PC-3 (cell line): ENCODE measurements at regions not wholly inside any gene's neighbourhood (a gene's known extent, or its start where the extent isn't known, plus 50 kb on each side); places are given as distances from the start of the nearest gene placed in this dataset.

Experiments used
- ATAC-seq: fragments of 200-7000 bp; cut with Tn5 transposase; 2 replicates; pipeline ENCODE4 v1.9.1; 2020; ENCODE audit warnings: mild to moderate bottlenecking, moderate library complexity
- BruUV-seq: library from RNA; stranded (reverse); fragments of 400-500 nt; replicated peaks from 2 replicates; lab custom pipeline; 2021; lab: Mats Ljungman, UMichigan
- CTCF ChIA-PET: fragments of 300-600 bp; sonication (Branson Sonifier 250); formaldehyde crosslinking; loops from one replicate; lab custom pipeline; 2022; ENCODE audit warnings: antibody characterized with exemption; lab: Charles Lee
- POLR2A ChIA-PET: fragments of 300-600 bp; sonication (Branson Sonifier 250); formaldehyde crosslinking; loops from one replicate; lab custom pipeline; 2022; ENCODE audit warnings: antibody characterized with exemption; ENCODE audit not compliant: unreplicated experiment; lab: Charles Lee
- DNase-seq: peaks from one replicate; pipeline ENCODE4 v3.0.0-alpha.2; 2015
- H2AFZ ChIP-seq: fragments of 300-600 bp; sonication (generic); 2 replicates; pipeline ENCODE4 v1.6.0; 2016; ENCODE audit warnings: antibody characterized with exemption, low read length
- H3F3A ChIP-seq: fragments of 300-600 bp; sonication (generic); one replicate; pipeline ENCODE4 v1.6.0; 2017; ENCODE audit warnings: antibody characterized with exemption, low read length, control low read depth, mild to moderate bottlenecking; ENCODE audit not compliant: unreplicated experiment
- H3K27ac ChIP-seq: fragments of 300-600 bp; sonication (generic); 2 replicates; pipeline ENCODE4 v1.5.1; 2016; ENCODE audit warnings: mild to moderate bottlenecking, low read length
- H3K27me3 ChIP-seq: fragments of 300-600 bp; sonication (generic); 2 replicates; pipeline ENCODE4 v1.6.1; 2016; ENCODE audit warnings: low read length, mixed read lengths
- H3K36me3 ChIP-seq: fragments of 300-600 bp; sonication (generic); 2 replicates; pipeline ENCODE4 v1.6.1; 2016; ENCODE audit warnings: low read depth, mixed run types, low read length, mixed read lengths
- H3K4me1 ChIP-seq: fragments of 300-600 bp; sonication (generic); 2 replicates; pipeline ENCODE4 v1.5.1; 2016; ENCODE audit warnings: low read length; ENCODE audit not compliant: insufficient read depth
- H3K4me2 ChIP-seq: fragments of 300-600 bp; sonication (generic); 2 replicates; pipeline ENCODE4 v1.6.0; 2016; ENCODE audit warnings: low read length
- H3K4me3 ChIP-seq: fragments of 300-600 bp; sonication (generic); 2 replicates; pipeline ENCODE4 v1.5.1; 2016; ENCODE audit warnings: mild to moderate bottlenecking, low read length, mixed read lengths
- H3K79me2 ChIP-seq: fragments of 300-600 bp; sonication (generic); 2 replicates; pipeline ENCODE4 v1.6.1; 2017; ENCODE audit warnings: low read length, mixed read lengths
- H3K9ac ChIP-seq: fragments of 300-600 bp; sonication (generic); 2 replicates; pipeline ENCODE4 v1.6.0; 2016; ENCODE audit warnings: mild to moderate bottlenecking, low read length
- H3K9me2 ChIP-seq: fragments of 300-600 bp; sonication (generic); replicated peaks from 2 replicates; pipeline ENCODE4 v1.6.1; 2016; ENCODE audit warnings: mixed run types, low read length, mixed read lengths
- H3K9me3 ChIP-seq: fragments of 300-600 bp; sonication (generic); 2 replicates; pipeline ENCODE4 v1.6.1; 2016; ENCODE audit warnings: low read length, mixed read lengths
- H4K20me1 ChIP-seq: fragments of 300-600 bp; sonication (generic); 2 replicates; pipeline ENCODE4 v1.6.1; 2016; ENCODE audit warnings: low read length, mixed read lengths
- EZH2 ChIP-seq: fragments of 300-600 bp; sonication (generic); IDR thresholded peaks from one replicate; pipeline ENCODE4 v1.6.1; 2017; ENCODE audit warnings: antibody characterized with exemption, mild to moderate bottlenecking, low read length; ENCODE audit not compliant: unreplicated experiment
- EZH2phosphoT487 ChIP-seq: fragments of 300-600 bp; sonication (generic); IDR thresholded peaks from 2 replicates; pipeline ENCODE4 v1.6.1; 2018; ENCODE audit warnings: mild to moderate bottlenecking, antibody characterized with exemption, low read length, borderline replicate concordance
- intact Hi-C: fragments of 100-400 bp; cut with micrococcal nuclease; formaldehyde crosslinking; loops from 2 replicates; pipeline ENCODE4 v1.9.0; 2023
- TF ChIP-seq, protein P1 (sequence below): fragments of 300-600 bp; sonication (generic); conservative IDR thresholded peaks from 2 replicates; pipeline ENCODE4 v1.5.1; 2017; ENCODE audit warnings: antibody characterized with exemption, low read depth, mild to moderate bottlenecking, low read length

DNA sequence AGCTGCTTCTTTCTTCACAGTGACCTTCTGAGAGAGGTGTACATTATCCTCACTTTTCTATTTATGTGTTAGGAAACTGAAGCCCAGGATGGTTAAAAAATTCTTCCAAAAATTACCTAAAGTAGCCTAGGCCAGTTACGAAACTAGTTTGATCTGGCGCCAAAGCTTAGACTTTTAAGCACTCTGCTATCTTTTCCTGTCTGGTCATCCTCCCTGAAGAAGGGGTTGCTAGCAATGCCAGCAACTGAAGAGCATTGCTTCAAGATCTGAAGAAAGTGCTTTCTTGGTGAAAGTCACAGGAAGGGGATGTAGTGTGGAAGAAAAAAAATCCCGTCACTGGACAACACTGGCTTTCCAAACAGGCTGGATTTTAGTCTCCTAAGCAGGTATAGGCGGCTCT is 618.8 kb upstream of the GRM7 start:
- H3K27ac ChIP-seq = no peak overlapping the region
- no peaks in the 10 kb centered on the region for H3F3A ChIP-seq
- H3K4me1 ChIP-seq = no peaks in the 10 kb centered on the region
- H2AFZ ChIP-seq = no peak overlapping the region
- H3K27me3 ChIP-seq = peaks cover 13% of the 10 kb centered on the region
- no peak overlapping the region for H3K9ac ChIP-seq
- no TSS peak for BruUV-seq
- no peaks in the 10 kb centered on the region for H3K79me2 ChIP-seq
- intact Hi-C loops = no loop called here
- H3K9me3 ChIP-seq = no peaks in the 10 kb centered on the region; the same call in none of the 2 replicates
- no peak for ATAC-seq
- H3K9me2 ChIP-seq = no peaks in the 10 kb centered on the region
- ChIA-PET CTCF (no interaction called here), POLR2A (no interaction called here)
- no peak for DNase-seq
- TF ChIP-seq, protein P1, sequence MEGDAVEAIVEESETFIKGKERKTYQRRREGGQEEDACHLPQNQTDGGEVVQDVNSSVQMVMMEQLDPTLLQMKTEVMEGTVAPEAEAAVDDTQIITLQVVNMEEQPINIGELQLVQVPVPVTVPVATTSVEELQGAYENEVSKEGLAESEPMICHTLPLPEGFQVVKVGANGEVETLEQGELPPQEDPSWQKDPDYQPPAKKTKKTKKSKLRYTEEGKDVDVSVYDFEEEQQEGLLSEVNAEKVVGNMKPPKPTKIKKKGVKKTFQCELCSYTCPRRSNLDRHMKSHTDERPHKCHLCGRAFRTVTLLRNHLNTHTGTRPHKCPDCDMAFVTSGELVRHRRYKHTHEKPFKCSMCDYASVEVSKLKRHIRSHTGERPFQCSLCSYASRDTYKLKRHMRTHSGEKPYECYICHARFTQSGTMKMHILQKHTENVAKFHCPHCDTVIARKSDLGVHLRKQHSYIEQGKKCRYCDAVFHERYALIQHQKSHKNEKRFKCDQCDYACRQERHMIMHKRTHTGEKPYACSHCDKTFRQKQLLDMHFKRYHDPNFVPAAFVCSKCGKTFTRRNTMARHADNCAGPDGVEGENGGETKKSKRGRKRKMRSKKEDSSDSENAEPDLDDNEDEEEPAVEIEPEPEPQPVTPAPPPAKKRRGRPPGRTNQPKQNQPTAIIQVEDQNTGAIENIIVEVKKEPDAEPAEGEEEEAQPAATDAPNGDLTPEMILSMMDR = no peak
- no peak for TF ChIP-seq EZH2
- no peak for TF ChIP-seq EZH2phosphoT487
- no peak overlapping the region for H3K4me3 ChIP-seq
- H3K4me2 ChIP-seq = no peak overlapping the region
- no peaks in the 10 kb centered on the region for H3K36me3 ChIP-seq
- no peaks in the 10 kb centered on the region for H4K20me1 ChIP-seq

DNA sequence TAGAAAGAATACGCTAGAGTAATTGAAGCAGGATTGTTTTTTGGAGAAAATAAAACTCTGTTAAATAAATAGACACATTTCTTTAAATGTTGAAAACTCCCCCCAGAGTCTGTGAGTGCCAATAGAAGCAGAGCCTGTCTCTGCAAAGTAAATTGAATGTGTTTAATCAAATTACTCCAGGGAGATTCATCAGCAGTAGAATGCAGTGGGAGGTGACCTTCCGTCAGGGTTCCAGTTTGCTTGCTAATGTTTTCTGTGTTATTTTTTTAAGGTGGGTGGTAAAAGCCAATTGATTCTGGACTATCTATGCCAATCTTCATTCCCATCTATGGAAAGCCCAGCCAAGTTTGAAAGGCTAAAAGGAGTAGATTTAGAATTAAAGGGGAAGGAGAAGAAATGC is 612.4 kb upstream of the GRM7 start:
- Histone ChIP-seq H3K27me3 (peaks cover 8% of the 10 kb centered on the region), H3K9ac (no peak overlapping the region), H3K9me3 (no peaks in the 10 kb centered on the region; the same call in 1 of the 2 replicates), H4K20me1 (no peaks in the 10 kb centered on the region), H3K36me3 (no peaks in the 10 kb centered on the region), H3K9me2 (no peaks in the 10 kb centered on the region), H2AFZ (no peak overlapping the region), H3K4me3 (no peak overlapping the region), H3K79me2 (no peaks in the 10 kb centered on the region), H3K4me1 (no peaks in the 10 kb centered on the region), H3K4me2 (no peak overlapping the region), H3K27ac (no peak overlapping the region), H3F3A (no peaks in the 10 kb centered on the region)
- ATAC-seq = no peak
- no peak for DNase-seq
- no TSS peak for BruUV-seq
- intact Hi-C loops = no loop called here
- POLR2A ChIA-PET = no interaction called here
- TF ChIP-seq EZH2 = no peak
- no peak for TF ChIP-seq EZH2phosphoT487
- TF ChIP-seq, protein P1 = no peak
- CTCF ChIA-PET = no interaction called here

DNA sequence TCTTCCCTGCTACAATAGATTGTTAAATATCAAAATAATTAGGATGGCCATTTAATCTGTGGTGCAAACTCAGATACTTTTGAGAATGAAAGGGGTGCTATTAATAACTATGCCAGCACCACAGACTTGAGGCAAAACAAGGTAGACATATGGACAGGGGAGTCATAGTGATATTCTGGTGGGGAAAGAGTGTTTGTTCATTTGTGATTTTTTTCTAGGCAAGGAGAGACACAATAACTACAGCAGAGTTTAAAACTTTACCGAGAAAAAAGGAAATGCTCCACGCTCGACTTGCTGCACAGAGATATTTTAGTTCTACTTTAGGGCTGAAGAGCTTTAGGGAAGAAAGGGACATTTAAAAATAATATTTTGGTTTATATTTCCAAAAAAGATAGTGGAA is 611.2 kb upstream of the GRM7 start:
- Histone ChIP-seq H3K4me1 (no peaks in the 10 kb centered on the region), H3K79me2 (no peaks in the 10 kb centered on the region), H2AFZ (no peak overlapping the region), H3K4me3 (no peak overlapping the region), H3K9me3 (no peaks in the 10 kb centered on the region; the same call in 1 of the 2 replicates), H3K4me2 (no peak overlapping the region), H4K20me1 (no peaks in the 10 kb centered on the region), H3K27me3 (peaks cover 3% of the 10 kb centered on the region; the same call in 1 of the 2 replicates), H3K27ac (no peak overlapping the region), H3K9me2 (no peaks in the 10 kb centered on the region), H3F3A (no peaks in the 10 kb centered on the region), H3K36me3 (no peaks in the 10 kb centered on the region), H3K9ac (no peak overlapping the region)
- no TSS peak for BruUV-seq
- DNase-seq (no peak), ATAC-seq (no peak)
- CTCF ChIA-PET = no interaction called here
- no peak for TF ChIP-seq EZH2phosphoT487
- TF ChIP-seq, protein P1 = no peak
- TF ChIP-seq EZH2 = no peak
- POLR2A ChIA-PET = no interaction called here
- intact Hi-C loops = no loop called here
